K562 (cell line): ENCODE measurements at regions not wholly inside any gene's neighbourhood (a gene's known extent, or its start where the extent isn't known, plus 50 kb on each side); places are given as distances from the start of the nearest gene placed in this dataset.

Source experiments
- ATAC-seq: fragments of 200-7000 bp; cut with Tn5 transposase; 3 replicates; pipeline ENCODE4 v1.9.1; 2020; ENCODE audit warnings: moderate library complexity
- BruUV-seq: library from RNA; stranded (reverse); fragments of 400-500 nt; replicated peaks from 2 replicates; lab custom pipeline; 2021; lab: Mats Ljungman, UMichigan
- CTCF ChIA-PET: fragments of 300-600 bp; formaldehyde crosslinking; extraction: SDS; loops from one replicate; lab custom pipeline; 2021; ENCODE audit warnings: low intra/inter-chr PET ratio; lab: Yijun Ruan, JAX
- POLR2A ChIA-PET: fragments of 300-600, 350-650 bp; sonication (Branson Sonifier 250); formaldehyde crosslinking; extraction: SDS; loops from one replicate; lab custom pipeline; 2021; ENCODE audit warnings: antibody characterized with exemption, inconsistent platforms; lab: Yijun Ruan, JAX
- DNase-seq, 4 experiments: peaks; one replicate each; pipeline versions ENCODE4 v3.0.0 to v3.0.0-alpha.2; 2011 to 2018; ENCODE audit warnings: low spot score in 3 of 4, mixed read lengths in 3 of 4; ENCODE audit errors: extremely low read depth in 1 of 4
- FAIRE-seq: peaks from 2 replicates; lab custom pipeline; 2011; peaks lifted over from hg19 to GRCh38; lab: Jason Lieb, UNC
- H2AFZ ChIP-seq: 2 replicates; pipeline ENCODE4 v1.6.0; 2011; ENCODE audit warnings: low read depth, low read length, control low read depth, inconsistent platforms
- H3K27ac ChIP-seq: fragments of 200-600 bp; 3 replicates; pipeline ENCODE4 v1.8.0; 2011; ENCODE audit warnings: low read depth, mild to moderate bottlenecking, control low read depth, inconsistent platforms, low read length, moderate library complexity, mixed read lengths; ENCODE audit errors: extremely low read depth
- H3K27me3 ChIP-seq, 2 experiments: fragments of 300-600 bp in 1 of 2; 2 replicates in 1 of 2; 3 replicates in 1 of 2; pipeline versions ENCODE4 v1.6.0 to v1.8.0; 2011; ENCODE audit warnings: inconsistent platforms in 2 of 2, low read length in 2 of 2, mild to moderate bottlenecking in 1 of 2, mixed read lengths in 1 of 2, moderate library complexity in 1 of 2; ENCODE audit not compliant: control insufficient read depth in 2 of 2, insufficient read depth in 2 of 2
- H3K36me3 ChIP-seq: fragments of 300-600 bp; 3 replicates; pipeline ENCODE4 v1.8.0; 2011; ENCODE audit warnings: mild to moderate bottlenecking, low read length, inconsistent platforms; ENCODE audit not compliant: control insufficient read depth, insufficient read depth
- H3K4me1 ChIP-seq, 2 experiments: fragments of 200-600 bp in 1 of 2; replicated peaks in 1 of 2; 2 replicates in 1 of 2; 3 replicates in 1 of 2; pipeline versions ENCODE4 v1.5.1 to v1.8.0; 2011; ENCODE audit warnings: inconsistent platforms in 2 of 2, low read length in 2 of 2, mild to moderate bottlenecking in 1 of 2, mixed read lengths in 1 of 2, moderate library complexity in 1 of 2; ENCODE audit not compliant: control insufficient read depth in 2 of 2, insufficient read depth in 2 of 2
- H3K4me2 ChIP-seq: 2 replicates; pipeline ENCODE4 v1.6.1; 2011; ENCODE audit warnings: low read length, control low read depth, inconsistent platforms, mixed read lengths; ENCODE audit not compliant: insufficient read depth
- H3K4me3 ChIP-seq: fragments of 200-600 bp; sonication (generic), shearing (Covaris generic); 2 replicates; pipeline ENCODE4 v1.5.1; 2016; ENCODE audit warnings: control low read depth, inconsistent platforms
- H3K79me2 ChIP-seq: fragments of 200-600 bp; 3 replicates; pipeline ENCODE4 v1.8.0; 2011; ENCODE audit warnings: low read length, inconsistent platforms; ENCODE audit not compliant: control insufficient read depth, insufficient read depth
- H3K9ac ChIP-seq, 2 experiments: 2 replicates each; pipeline versions ENCODE4 v1.6.0 to v1.6.1; 2011; ENCODE audit warnings: low read depth in 2 of 2, low read length in 2 of 2, control low read depth in 1 of 2, inconsistent platforms in 1 of 2, mild to moderate bottlenecking in 1 of 2, mixed read lengths in 1 of 2; ENCODE audit not compliant: insufficient read depth in 1 of 2
- H3K9me1 ChIP-seq: one replicate; pipeline ENCODE4 v1.6.0; 2011; ENCODE audit warnings: inconsistent platforms, mild to moderate bottlenecking, low read length, moderate library complexity; ENCODE audit not compliant: control insufficient read depth, insufficient read depth
- H3K9me3 ChIP-seq: replicated peaks from 2 replicates; pipeline ENCODE4 v1.5.1; 2011; ENCODE audit warnings: low read depth, low read length, inconsistent platforms; ENCODE audit not compliant: control insufficient read depth, insufficient read depth
- H4K20me1 ChIP-seq: replicated peaks from 2 replicates; pipeline ENCODE4 v1.6.1; 2011; ENCODE audit warnings: low read length, inconsistent platforms, mixed read lengths; ENCODE audit not compliant: control insufficient read depth, insufficient read depth
- E2F1 ChIP-seq: sonication (generic); formaldehyde crosslinking; IDR thresholded peaks from 2 replicates; pipeline ENCODE4 v1.8.1; 2023; ENCODE audit warnings: mild to moderate bottlenecking, missing genetic modification reagents, moderate library complexity
- E2F5 ChIP-seq: sonication (generic); formaldehyde crosslinking; IDR thresholded peaks from 2 replicates; pipeline ENCODE4 v1.8.0; 2022; ENCODE audit warnings: mild to moderate bottlenecking, missing genetic modification reagents
- MECOM ChIP-seq: fragments of 250-450 bp; sonication (Bioruptor Pico); IDR thresholded peaks from 2 replicates; pipeline ENCODE4 v1.8.0; 2022; ENCODE audit warnings: inconsistent platforms
- POLR2AphosphoS2 ChIP-seq: IDR thresholded peaks from 2 replicates; pipeline ENCODE4 v1.6.1; 2012; ENCODE audit warnings: low read length, improper control_type of control experiment
- SMARCA4 ChIP-seq: fragments of 450-650 bp; IDR thresholded peaks from 2 replicates; pipeline ENCODE4 v1.6.1; 2016
- ZNF583 ChIP-seq: fragments of 250-450 bp; sonication (Bioruptor Pico); IDR thresholded peaks from 2 replicates; pipeline ENCODE4 v1.4.0; 2020
- ZNF77 ChIP-seq: fragments of 250-450 bp; sonication (Bioruptor Pico); IDR thresholded peaks from 2 replicates; pipeline ENCODE4 v1.5.0; 2020
- WGBS: fragments of 100-300 bp; shearing (Covaris generic); methylation state at CpG from one replicate; pipeline ENCODE4 v1.1.6; 2016; ENCODE audit warnings: low coverage, mixed read lengths; ENCODE audit not compliant: insufficient coverage; ENCODE audit errors: missing lambda C conversion rate; 5-methylcytosine and 5-hydroxymethylcytosine counted together
- in situ Hi-C: fragments of 300-500 bp; cut with MboI; formaldehyde crosslinking; loops from 4 replicates; pipeline ENCODE4 v1.15.0; 2018; ENCODE audit warnings: inconsistent platforms, mixed read lengths
- intact Hi-C: fragments of 100-400 bp; cut with micrococcal nuclease; formaldehyde crosslinking; loops from 2 replicates; pipeline ENCODE4 v1.14.2; 2022

- DNase-seq, result no peak
- in situ Hi-C loops (no loop called here), intact Hi-C loops (no loop called here)
- Histone ChIP-seq H2AFZ (no peak overlapping the region), H3K9me3 (no peaks in the 10 kb centered on the region), H3K36me3 (no peaks in the 10 kb centered on the region), H3K27ac (no peak overlapping the region), H3K4me2 (no peak overlapping the region), H4K20me1 (no peaks in the 10 kb centered on the region), H3K9me1 (no peaks in the 10 kb centered on the region), H3K4me1 (no peaks in the 10 kb centered on the region; a peak in 1 of 5 replicates), H3K9ac (no peak overlapping the region), H3K79me2 (no peaks in the 10 kb centered on the region), H3K27me3 (no peaks in the 10 kb centered on the region), H3K4me3 (no peak overlapping the region)
- TF ChIP-seq E2F5, result no peak
- TF ChIP-seq E2F1 (CRISPR knock-in tag), result no peak
- TF ChIP-seq MECOM (CRISPR knock-in tag), result no peak
- no peak for TF ChIP-seq POLR2AphosphoS2
- TF ChIP-seq SMARCA4, result no peak
- TF ChIP-seq ZNF583 (CRISPR knock-in tag), result no peak
- TF ChIP-seq ZNF77, result no peak
- no peak for FAIRE-seq
- ATAC-seq, result no peak
- CTCF ChIA-PET, result no interaction called here
- POLR2A ChIA-PET, result no interaction called here
- BruUV-seq, result no TSS peak
- WGBS, result 0% methylated on average over 1 of the region's 1 CpG
Observed at GRCh38 chr10:89857431-89858042, 156.1 kb downstream of the KIF20B start.
